ENCODE measurements at regions not wholly inside any gene's neighbourhood (a gene's known extent, or its start where the extent isn't known, plus 50 kb on each side); places are given as distances from the start of the nearest gene placed in this dataset.

DNA sequence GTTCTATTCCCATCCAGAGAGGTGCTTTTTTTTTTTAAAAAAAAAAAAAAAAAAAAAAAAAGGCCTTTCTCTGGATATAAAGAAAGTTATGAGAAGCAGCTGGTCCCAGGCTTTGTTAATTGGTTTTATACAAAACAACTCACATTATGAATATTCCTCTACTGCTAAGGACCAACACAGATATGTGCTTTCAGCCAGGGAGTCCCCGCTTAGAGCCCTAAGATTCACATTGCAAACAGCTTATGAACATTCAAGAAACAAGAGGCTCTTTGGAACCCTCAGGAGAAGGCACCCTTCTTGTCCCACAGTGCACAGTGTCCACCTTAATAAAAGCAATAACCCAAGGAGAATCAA is 53.5 kb upstream of the GPR31 start:
- TF ChIP-seq CTCF (conservative IDR thresholded peaks at IDR 0.05; ENCODE audit: low read depth, low read length), result no peak
- TF ChIP-seq EZH2 (IDR thresholded peaks at IDR 0.05; ENCODE audit: borderline replicate concordance, low read depth, low read length, poor library complexity, severe bottlenecking), result no peak
